ENCODE measurements at regions not wholly inside any gene's neighbourhood (a gene's known extent, or its start where the extent isn't known, plus 50 kb on each side); places are given as distances from the start of the nearest gene placed in this dataset.
"Not testable (repeated sequence)": the region's sequence is repeated elsewhere in the genome, so short reads cannot be mapped to it uniquely, and the experiment has no call there.

DNA sequence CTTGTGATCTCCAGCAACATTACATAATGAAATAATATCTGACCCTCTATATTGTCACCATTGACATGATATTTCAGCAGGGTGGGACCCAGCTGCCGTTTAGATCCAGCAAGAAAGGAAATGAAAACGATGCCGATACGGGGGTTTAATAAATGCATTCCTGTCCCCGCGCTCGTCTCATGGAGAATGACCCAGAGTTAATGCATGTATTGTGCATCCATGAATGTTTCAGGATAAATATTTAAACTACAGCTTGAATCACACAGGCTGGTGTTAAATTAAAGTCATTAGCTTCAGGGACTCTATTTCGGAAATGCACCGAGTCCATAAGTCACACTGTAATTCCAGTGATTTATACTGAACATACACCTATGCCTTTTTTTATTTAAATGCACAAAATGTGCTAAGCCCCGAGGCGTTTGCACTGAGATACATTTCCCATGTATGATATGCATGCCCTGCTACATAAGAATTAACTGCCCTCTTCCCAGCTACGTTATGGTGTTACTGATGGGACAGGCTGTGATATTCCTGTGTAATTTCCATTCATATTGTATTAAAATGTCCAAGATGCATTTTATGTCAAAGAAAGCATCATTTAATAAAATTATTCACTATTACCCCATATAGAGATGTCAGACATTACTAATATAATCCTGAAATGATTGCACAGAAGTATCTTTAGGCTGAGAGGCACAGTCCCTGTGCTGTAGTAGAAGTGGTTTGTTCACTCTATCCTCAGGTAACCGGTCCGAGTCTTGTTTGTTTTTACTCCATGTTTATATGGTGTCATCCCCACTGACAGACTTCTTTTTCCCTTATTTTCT, 109.3 kb upstream of the ZNF516 start:
- no peak for DNase-seq (ENCODE audit: low read depth)

DNA sequence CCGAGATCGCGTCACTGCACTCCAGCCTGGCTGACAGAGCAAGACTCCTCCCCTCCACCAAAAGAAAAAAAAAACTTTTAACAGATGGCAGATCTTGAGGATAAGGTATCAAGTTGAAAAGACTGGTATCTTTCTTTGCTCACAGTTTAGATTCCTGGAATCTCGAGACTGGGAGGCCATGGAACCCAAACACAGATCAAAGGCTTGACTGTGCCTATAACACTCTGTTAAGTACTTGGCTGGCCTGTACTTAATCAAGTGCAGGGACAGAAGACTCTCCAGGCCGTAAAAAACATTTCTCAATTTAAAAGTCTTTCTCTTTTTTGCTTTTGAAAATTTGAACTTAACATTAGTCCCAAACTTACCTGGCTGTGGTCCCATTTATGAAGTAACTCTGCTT, 107.1 kb upstream of the ZNF516 start:
- DNase-seq (ENCODE audit: low read depth), result no peak

DNA sequence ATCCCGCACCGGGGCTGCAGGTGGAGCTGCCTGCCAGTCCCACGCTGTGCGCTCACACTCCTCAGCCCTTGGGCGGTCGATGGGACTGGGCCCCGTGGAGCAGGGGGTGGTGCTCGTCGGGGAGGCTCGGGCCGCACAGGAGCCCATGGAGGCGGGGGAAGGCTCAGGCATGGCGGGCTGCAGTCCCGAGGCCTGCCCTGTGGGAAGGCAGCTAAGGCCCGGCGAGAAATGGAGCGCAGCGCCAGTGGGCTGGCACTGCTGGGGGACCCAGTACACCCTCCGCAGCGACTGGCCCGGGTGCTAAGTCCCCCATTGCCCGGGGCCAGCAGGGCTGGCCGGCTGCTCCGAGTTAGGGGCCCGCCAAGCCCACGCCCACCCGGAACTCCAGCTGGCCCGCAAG, 105.0 kb upstream of the ZNF516 start:
- DNase-seq (ENCODE audit: low read depth), result not testable (repeated sequence)

DNA sequence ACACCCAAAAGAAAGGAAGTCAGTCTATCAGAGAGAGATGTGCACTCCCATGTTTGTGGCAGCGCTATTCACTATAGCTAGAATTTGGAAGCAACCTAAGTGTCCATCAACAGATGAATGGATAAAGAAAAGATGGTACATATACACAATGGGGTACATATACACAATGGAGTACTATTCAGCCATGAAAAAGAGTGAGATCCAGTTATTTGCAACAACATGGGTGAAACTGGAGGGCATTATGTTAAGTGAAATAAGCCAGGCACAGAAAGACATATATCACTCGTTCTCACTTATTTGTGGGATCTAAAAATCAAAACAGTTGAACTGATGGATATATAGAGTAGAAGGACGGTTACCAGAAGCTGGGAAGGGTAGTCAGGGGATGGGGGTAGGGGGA, 99.9 kb upstream of the ZNF516 start:
- no peak for DNase-seq (ENCODE audit: low read depth)

DNA sequence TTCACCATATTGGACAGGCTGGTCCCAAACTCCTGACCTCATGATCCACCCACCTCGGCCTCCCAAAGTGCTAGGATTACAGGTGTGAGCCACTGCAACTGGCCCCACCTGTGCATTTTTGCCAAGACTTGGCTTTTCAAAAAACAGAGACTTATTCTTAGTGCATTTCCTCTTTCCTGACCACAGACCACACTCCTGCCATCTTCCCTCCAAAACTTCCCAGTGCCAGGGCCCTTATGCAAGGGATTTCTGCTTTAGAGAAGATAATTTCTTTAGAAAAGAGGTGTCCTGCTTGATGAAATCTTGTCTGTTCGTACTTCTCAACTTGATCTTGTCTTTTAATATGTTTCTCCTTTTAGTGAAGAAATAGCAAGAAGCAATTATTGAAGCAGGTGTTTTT, 98.8 kb upstream of the ZNF516 start:
- no peak for DNase-seq (ENCODE audit: low read depth)

DNA sequence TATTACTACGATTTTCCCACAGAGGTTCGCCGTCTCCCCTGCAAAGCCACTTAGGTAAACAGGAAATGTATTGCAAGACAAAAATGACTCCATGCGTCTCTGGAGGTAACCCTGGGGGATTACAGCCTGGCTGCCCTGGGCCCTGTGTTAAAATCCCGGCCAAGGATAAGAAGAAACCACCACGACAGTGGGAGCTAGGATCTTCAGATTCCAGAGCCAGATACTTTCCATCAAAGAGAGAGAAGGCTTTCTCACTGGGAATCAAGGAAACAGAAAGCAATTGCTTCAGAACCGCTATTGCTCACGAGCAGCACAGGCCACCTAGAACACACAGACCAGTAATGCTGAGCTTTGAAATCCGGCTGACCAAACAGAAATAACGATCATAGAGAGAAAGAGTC, 97.9 kb upstream of the ZNF516 start:
- no peak for DNase-seq (ENCODE audit: low read depth)

DNA sequence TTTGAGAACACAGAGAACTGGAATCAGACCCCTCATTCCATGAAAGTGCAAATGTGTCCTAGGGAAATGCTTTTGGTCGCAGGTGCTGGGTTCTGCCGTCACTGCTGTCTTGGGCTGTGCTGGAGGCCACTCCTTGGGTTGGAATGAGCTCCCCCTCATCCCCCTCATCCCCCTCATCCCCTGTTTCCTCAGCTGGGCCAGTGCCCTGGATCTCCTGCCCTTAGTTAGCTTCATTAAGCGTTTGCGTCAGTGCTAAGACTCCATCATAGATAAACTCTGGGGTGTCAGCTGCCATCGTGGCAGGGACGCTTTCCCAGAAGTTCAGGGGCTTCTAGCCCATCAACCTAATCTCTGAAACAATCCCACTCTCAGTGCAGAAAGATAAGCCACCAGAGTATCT, 97.1 kb upstream of the ZNF516 start:
- DNase-seq (ENCODE audit: low read depth), result no peak

DNA sequence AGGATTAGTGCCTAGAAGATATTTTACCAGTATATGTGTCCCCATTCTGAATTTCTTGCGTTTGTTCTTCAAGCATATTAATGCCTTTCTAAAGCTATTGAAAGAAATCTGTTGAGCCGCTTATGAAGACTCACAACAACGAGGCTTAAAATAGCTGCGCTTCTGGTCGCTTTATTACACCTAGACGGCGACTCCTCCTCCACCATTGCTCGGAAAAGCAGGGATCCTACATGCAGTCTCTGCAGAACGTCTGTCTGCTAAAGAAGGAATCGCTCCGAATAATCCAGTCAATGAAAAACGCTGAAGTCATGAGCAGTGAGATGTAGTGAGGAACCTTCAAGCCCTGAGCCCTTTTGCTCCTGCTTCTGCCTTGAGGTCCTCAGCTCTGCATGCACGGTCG, 94.8 kb upstream of the ZNF516 start:
- no peak for DNase-seq (ENCODE audit: low read depth)

DNA sequence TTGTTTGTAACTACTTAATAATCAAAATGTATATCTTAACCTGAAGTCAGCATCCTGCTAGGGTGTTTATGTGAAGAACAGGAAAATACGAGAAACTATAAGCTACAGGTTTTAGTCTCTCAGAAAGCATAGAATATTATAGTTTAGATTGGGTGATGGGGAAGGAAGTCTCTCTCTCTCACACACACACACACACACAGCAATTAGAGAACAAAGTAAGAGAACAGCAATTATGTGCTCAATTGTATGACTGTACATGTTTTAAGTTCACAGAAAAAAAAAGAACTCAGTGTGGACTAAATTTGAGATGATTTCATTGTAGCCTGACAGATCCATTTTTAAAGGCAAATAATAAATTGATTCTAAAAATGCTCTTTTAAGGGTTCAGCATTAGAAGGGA, 94.3 kb upstream of the ZNF516 start:
- DNase-seq (ENCODE audit: low read depth), result no peak

DNA sequence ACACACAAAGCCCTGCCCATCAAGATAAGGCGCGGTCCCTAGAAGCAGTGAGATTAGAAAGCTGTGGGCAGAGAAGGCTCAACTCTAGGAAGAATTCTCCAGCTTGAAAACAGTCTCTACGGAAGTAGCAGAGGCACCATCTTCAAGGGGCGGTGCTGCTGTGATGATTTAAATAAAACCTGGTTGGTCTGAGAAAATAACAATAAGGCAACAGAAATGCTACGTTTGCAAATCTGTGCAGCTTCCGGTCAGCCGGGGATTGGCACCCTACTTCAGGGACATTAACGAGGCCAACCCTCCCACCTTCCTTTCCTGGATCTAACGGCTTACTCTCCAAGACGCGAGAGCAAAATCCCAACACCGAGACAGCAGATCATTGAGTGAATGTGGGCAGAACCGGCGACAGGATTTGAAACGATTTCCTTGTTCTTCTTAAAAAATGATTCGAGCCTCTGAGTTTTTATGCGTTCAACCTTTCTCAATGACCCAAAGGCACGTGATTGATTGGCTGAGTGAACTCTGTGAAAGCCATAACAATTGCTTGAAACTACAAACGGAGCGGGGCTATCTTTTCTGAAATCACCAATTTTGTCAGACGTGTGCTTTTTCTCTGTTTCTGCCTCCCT, 93.7 kb upstream of the ZNF516 start:
- DNase-seq (ENCODE audit: low read depth), result no peak

DNA sequence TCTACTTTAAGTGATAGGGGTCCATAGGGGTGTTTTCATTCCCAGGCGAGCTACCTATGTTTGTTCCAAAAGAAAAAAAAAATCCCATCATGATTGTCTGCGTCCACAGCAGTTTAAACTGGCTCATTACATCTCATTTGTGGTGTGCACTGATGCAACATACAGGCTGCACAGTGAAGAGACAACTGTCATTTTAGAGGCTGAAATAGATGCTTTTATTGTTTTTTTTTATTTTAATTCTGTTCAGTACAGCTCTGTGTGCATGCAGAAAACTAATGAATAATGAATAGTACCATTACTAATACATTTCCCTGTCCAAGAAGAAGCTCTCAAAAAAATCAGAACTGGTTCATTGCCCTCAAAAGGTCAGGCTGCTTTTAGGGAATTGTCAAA, 92.8 kb upstream of the ZNF516 start:
- no peak for DNase-seq (ENCODE audit: low read depth)

DNA sequence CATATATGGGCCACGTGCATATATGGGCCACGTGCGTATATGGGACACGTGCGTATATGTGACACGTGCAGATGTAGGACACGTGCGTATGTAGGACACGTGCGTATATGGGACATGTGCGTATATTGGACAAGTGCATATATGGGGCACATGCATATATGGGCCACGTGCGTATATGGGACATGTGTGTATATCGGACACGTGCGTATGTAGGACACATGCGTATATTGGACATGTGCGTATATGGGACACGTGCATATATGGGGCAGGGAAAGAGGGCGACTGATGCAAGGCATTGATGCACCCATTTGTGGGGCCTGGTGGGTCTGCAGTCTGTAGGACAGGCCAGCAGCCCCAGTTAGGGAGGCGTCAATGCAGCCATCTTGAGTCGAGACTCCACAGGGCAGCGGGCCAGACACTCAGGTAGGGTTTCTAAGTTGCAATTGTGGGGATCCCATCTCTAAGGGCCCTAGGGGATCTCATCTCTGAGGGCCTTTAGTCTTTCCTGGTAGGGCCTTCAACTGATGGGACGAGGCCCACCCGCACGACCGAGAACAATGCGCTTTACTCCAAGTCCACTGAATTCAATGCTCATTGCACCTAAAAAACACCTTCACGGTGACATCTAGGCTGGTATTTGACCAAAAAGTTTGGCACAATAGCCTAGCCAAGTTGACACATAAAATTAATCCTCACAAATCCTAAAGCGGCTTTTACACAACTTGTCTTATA, 92.3 kb upstream of the ZNF516 start:
- no peak for DNase-seq (ENCODE audit: low read depth)

DNA sequence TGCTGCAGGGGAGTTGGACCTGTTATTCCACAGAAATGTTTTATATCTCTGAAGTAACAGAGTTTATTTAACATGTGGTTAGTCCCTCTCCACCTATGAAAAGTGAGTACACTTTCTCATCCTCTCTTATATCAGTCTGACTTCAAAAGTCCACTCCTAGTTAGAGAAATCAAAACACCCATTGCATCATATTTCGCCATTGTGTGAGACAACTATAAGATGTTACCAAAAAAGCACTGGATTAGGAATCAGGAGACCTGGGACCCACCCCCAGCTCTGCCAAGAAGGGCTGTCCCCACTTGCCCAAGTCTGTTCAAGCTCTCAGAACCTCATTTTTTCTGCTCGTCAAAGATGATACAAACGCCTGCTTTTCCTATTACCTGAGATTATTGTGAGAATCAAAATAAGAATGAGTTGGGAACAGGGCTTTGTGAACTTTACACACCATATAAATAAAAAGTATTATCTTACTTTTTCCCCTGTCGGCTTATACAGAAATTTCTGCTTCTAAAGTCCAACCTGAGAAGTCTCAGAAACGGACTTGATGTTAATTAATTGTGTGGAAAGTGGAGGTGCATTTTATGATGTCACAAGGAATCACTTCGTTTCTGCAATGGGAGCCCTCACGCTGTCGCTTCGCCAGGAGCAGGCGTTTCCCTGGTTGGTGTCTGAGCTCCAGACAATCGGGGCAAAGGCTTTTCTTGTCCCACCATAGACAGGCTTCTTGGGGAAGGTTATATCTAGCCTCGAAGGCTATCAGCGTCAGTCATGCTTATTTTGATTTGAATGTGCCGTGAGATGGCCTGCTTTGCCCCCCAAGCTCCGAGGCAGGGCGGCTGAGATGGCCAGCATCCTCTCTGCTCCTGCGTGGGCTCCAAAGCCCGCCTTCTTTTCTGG, 89.6 kb upstream of the ZNF516 start:
- DNase-seq (ENCODE audit: low read depth), result no peak

DNA sequence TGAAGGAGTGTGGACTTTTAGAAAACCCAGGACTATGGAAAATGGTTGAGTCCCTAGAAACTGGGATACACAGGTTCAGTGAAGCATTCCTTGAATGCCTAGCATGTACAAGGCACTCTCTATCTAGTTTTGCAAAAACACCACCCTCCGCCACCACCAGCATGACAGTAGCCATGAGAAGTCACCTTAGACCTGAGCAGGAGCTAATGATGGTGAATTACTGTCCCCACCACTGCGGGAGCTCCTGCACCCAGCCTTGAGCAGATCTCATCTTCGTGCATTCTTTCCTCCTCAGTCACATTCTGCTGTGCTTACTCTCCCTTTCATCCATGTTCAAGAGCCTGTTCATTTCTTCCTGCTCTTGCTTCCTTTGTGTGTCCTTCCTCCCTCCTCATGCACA, 86.2 kb upstream of the ZNF516 start:
- DNase-seq (ENCODE audit: low read depth), result no peak

DNA sequence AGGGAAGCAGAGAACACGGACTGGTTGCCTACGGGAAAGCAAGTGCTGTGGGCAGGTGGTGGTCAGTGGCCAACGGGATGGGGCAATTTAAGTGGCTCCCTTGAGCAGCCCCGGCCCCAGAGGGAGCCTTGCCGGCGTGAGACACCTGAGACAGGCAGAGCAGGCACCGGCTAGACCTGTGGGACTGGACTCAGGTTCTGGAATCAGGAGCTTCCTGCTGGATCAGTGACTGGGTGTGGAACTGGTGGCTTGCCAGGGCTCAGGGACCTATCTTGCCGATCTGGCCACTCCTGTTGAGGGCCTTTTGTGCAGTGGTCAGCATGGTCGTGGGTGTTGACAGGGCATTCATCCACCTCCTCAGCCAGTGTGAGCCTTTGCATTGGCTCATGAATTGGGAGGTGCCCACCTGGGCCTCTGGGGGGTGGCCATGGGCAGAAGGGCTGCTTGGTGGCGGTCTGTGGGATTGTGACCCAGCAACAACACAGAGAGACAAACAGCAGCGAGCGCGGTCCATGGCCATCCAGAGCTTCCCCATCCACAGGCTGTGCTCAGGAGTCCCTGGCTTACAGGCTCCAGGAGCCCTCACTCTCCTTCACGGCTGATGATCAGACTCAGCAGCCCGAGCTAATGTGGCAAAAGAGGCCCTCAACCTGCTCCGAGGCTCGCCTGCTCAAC, 85.4 kb upstream of the ZNF516 start:
- DNase-seq (ENCODE audit: low read depth), result no peak

DNA sequence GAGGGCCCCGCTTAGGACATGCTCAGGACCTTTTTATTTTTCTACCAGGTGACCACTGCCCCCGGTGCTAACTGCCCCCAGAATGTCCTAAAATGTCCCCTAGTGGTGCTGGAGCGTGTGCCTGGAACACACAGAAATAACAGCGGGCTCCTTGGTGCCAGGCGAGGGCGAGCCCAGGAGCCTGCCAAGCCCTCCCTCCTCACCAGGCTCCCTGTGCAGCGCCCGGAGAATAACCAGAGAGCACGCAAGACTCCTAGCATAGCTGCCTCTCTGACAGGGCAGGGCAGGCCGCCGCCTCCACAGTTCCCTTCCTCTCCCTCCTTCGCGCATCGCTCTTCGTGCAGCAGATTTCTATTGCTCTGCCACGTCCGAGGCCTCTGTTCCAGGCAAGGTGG, 84.3 kb upstream of the ZNF516 start:
- DNase-seq (ENCODE audit: low read depth), result no peak

DNA sequence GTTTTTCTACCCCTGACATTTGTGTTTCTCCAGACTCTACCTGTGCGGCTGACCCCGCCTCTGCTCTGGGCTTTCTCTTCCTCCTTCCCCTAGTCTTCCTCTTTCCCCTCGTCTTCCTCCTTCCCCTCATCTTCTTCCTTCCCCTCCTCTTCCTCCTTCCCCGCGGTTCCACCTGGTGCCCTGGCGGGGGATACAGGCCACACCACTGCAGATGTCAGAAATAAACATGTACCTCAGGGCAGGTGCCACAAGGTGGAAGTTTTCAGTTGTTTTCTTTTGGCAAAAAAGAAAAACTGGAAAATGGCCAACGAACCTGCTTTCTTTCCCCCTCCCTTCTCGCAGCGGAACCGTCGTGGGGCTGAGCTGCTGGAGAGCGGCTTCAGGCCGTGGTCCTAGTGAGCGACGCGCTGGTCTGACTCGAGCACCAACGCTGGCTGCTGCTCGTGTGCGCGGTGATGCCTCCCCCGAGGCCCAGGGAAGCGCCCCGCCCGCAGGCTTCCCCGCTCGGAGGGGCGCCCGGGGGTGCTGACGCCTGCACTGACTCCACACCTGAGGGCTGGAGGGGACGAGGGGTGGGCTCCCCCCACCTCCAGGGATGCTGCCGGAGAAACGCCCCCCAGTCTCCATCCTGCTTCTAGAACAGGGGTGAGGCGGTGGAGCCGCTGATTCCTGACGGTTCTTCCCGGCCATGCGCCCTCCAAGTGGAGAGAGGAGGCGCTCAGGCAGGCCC, 83.7 kb upstream of the ZNF516 start:
- no peak for DNase-seq (ENCODE audit: low read depth)

DNA sequence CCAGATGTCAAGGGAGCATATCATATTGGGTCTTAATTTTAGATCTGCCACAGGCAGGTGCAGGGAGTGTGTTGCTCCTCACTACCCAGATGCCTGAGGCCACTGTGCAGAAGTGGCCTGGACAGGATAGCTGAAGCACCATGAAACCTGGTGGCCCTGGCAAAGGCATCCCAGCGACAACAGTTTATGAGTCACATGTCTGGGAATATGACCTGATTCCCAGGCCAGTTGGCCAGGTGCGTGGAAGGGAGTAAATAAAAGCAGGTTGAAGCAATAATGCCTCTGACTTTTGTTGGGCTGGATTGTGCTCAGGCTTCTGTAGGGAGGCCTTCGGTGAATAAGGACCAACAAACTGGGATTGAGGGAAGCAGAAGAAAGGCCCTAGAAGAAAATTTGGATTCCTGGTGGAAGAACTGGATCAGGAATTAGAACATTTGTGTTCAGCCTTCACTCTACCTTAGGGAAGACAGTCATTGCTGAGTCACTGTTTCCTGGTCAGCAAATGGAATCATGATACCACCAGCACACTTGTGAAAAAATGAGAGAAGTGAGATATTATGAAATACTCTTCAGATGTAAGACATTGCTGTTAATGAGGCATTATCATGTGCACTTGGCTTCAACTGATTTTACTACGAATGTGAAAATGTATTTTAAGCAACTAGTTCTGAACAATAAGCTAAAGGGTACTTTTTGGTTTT, 78.4 kb upstream of the ZNF516 start:
- DNase-seq (ENCODE audit: low read depth), result peak; percentile 26

DNA sequence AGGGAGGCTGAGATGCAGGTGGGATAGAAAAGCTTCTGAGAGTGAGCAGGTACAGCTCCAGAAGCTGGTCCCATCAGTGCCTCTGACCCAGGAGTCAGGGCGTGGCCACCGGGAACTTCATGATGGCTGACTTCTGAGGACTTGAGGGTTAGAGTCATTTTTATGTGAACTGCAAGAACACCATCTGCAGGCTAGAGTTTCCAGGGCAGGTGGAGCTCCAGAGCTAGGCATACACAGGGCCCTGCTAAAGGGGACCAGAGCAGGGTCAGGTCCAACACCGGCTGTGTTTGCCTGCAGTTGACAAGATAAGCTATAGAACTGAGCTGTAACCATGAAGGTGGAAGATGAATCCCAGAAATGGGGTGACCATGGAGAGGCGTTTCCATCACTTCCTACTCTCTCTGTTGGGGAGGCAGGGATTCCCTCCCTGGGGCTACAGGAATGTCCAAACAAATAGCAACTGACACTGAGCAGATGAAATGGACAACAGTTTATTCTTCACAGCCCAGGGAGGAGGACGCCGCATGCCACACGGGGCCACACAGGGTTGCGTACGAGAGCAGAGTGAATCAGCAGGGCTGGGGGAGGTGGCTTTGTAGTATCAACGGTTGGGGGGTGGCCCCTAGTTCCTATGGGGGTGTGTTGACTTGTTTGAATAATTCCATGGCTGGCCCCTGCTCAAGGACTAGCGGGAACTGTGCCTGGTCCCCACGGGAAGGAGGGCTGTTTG, 77.6 kb upstream of the ZNF516 start:
- DNase-seq (ENCODE audit: low read depth), result no peak

DNA sequence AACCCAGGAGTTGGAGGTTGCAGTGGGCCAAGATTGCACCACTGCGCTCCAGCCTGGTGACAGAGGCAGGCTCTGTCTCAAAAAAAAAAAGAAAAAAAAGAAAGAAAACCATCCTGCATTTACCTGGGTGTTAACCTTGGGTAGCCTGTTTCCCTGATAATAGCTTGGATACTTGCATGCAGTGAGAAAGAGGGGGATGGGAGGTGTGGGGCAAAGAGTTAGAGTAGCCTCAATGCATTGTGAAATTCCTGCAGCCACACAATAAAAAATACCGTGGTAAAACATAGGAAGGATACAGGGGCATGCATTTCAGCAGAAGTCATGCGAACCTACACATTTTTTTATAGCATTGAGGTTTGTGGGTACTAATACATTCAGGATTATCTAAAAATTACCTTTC, 76.6 kb upstream of the ZNF516 start:
- DNase-seq (ENCODE audit: low read depth), result no peak

All from HS-5 (cell line).